Neural progenitor cell (in vitro differentiated cells): ENCODE measurements at regions not wholly inside any gene's neighbourhood (a gene's known extent, or its start where the extent isn't known, plus 50 kb on each side); places are given as distances from the start of the nearest gene placed in this dataset.

Source experiments
- CTCF ChIP-seq: fragments of 200-600 bp; sonication (generic); IDR thresholded peaks from 2 replicates; pipeline ENCODE4 v1.5.1; 2017; ENCODE audit warnings: antibody characterized with exemption, mild to moderate bottlenecking
- EZH2 ChIP-seq: fragments of 200-600 bp; sonication (generic); IDR thresholded peaks from 2 replicates; pipeline ENCODE4 v1.6.1; 2017; ENCODE audit warnings: antibody characterized with exemption, mild to moderate bottlenecking, moderate library complexity
- EZH2phosphoT487 ChIP-seq: fragments of 200-600 bp; sonication (generic); IDR thresholded peaks from 2 replicates; pipeline ENCODE4 v1.6.1; 2017; ENCODE audit warnings: antibody characterized with exemption

- TF ChIP-seq CTCF (no peak), EZH2 (no peak), EZH2phosphoT487 (no peak)
Observed at GRCh38 chr10:111988646-111989045, 194.9 kb downstream of the GPAM start.
